C4-2B (cell line): ENCODE measurements at regions not wholly inside any gene's neighbourhood (a gene's known extent, or its start where the extent isn't known, plus 50 kb on each side); places are given as distances from the start of the nearest gene placed in this dataset.

Experiments used
- CTCF ChIP-seq: fragments of 450-650 bp; conservative IDR thresholded peaks from 2 replicates; pipeline ENCODE4 v1.5.1; 2017; ENCODE audit warnings: mild to moderate bottlenecking
- ZFX ChIP-seq: fragments of 450-650 bp; IDR thresholded peaks from 2 replicates; pipeline ENCODE4 v1.6.1; 2017

- no peak for TF ChIP-seq ZFX
- TF ChIP-seq CTCF, result no peak
These were observed 724.8 kb upstream of the SEMA6A start for GRCh38 chr5:117299224-117299935.
